Liver (tissue), 8 donors: ENCODE measurements at regions not wholly inside any gene's neighbourhood (a gene's known extent, or its start where the extent isn't known, plus 50 kb on each side); places are given as distances from the start of the nearest gene placed in this dataset.

Experiments used
- DNase-seq: peaks from one replicate; pipeline ENCODE4 v3.0.0-alpha.2; 2017; ENCODE audit warnings: low spot score
- H3K27ac ChIP-seq, 2 donors: one replicate each; pipeline ENCODE4 v1.7.0; 2013; ENCODE audit warnings: inconsistent platforms in 2 of 2, low read length in 2 of 2, control low read depth in 1 of 2, low read depth in 1 of 2, mild to moderate bottlenecking in 1 of 2
- H3K27me3 ChIP-seq, 4 donors: one replicate each; pipeline versions ENCODE4 v1.6.1 to v1.7.0; 2013; ENCODE audit warnings: low read length in 3 of 4, inconsistent platforms in 1 of 4, mild to moderate bottlenecking in 1 of 4, moderate library complexity in 1 of 4; ENCODE audit not compliant: control insufficient read depth in 4 of 4, insufficient read depth in 4 of 4
- H3K36me3 ChIP-seq, 4 donors: one replicate each; pipeline versions ENCODE4 v1.6.1 to v1.7.0; 2013; ENCODE audit warnings: low read length in 3 of 4, mild to moderate bottlenecking in 3 of 4, low read depth in 1 of 4, moderate library complexity in 1 of 4; ENCODE audit not compliant: control insufficient read depth in 4 of 4, insufficient read depth in 3 of 4
- H3K4me1 ChIP-seq, 4 donors: one replicate each; pipeline versions ENCODE4 v1.6.1 to v1.7.0; 2013; ENCODE audit warnings: low read length in 3 of 4, mild to moderate bottlenecking in 3 of 4, moderate library complexity in 1 of 4; ENCODE audit not compliant: control insufficient read depth in 4 of 4, insufficient read depth in 4 of 4
- H3K4me3 ChIP-seq, 3 donors: one replicate each; pipeline versions ENCODE4 v1.6.1 to v1.7.0; 2013; ENCODE audit warnings: low read length in 3 of 3, control low read depth in 1 of 3, low read depth in 1 of 3, mild to moderate bottlenecking in 1 of 3
- H3K9ac ChIP-seq, 2 donors: one replicate each; pipeline ENCODE4 v1.7.0; 2013; ENCODE audit warnings: low read length in 2 of 2, mild to moderate bottlenecking in 2 of 2, moderate library complexity in 2 of 2, control low read depth in 1 of 2, low read depth in 1 of 2
- H3K9me3 ChIP-seq, 4 donors: one replicate each; pipeline versions ENCODE4 v1.6.1 to v1.7.0; 2013; ENCODE audit warnings: low read length in 3 of 4; ENCODE audit not compliant: control insufficient read depth in 4 of 4
- EGR1 ChIP-seq, 2 donors: IDR thresholded peaks; 2 replicates each; pipeline ENCODE4 v1.6.1; 2016 to 2018; ENCODE audit warnings: antibody characterized with exemption in 2 of 2, low read depth in 2 of 2
- FOXA2 ChIP-seq: IDR thresholded peaks from 2 replicates; pipeline ENCODE4 v1.6.1; 2016; ENCODE audit warnings: antibody characterized with exemption
- GABPA ChIP-seq, 2 donors: IDR thresholded peaks in 1 of 2; conservative IDR thresholded peaks in 1 of 2; 2 replicates each; pipeline ENCODE4 v1.6.1; 2016; ENCODE audit warnings: antibody characterized with exemption in 2 of 2, mild to moderate bottlenecking in 1 of 2, moderate library complexity in 1 of 2
- HNF4A ChIP-seq, 2 donors: conservative IDR thresholded peaks; 2 replicates each; pipeline ENCODE4 v1.6.1; 2016; ENCODE audit warnings: antibody characterized with exemption in 2 of 2, mild to moderate bottlenecking in 2 of 2
- HNF4G ChIP-seq: IDR thresholded peaks from 2 replicates; pipeline ENCODE4 v1.6.1; 2016; ENCODE audit warnings: antibody characterized with exemption
- JUND ChIP-seq, 2 donors: IDR thresholded peaks; 2 replicates each; pipeline ENCODE4 v1.6.1; 2016; ENCODE audit warnings: antibody characterized with exemption in 2 of 2
- NR2F2 ChIP-seq: IDR thresholded peaks from 2 replicates; pipeline ENCODE4 v1.6.1; 2016; ENCODE audit warnings: antibody characterized with exemption
- RAD21 ChIP-seq, 2 donors: IDR thresholded peaks; 2 replicates each; pipeline ENCODE4 v1.6.1; 2016; ENCODE audit warnings: antibody characterized with exemption in 2 of 2, mild to moderate bottlenecking in 2 of 2
- RXRA ChIP-seq, 2 donors: IDR thresholded peaks; 2 replicates each; pipeline ENCODE4 v1.6.1; 2017 to 2018; ENCODE audit warnings: antibody characterized with exemption in 2 of 2, mild to moderate bottlenecking in 1 of 2
- SP1 ChIP-seq: IDR thresholded peaks from 2 replicates; pipeline ENCODE4 v1.6.1; 2018; ENCODE audit warnings: antibody characterized with exemption, mild to moderate bottlenecking
- TAF1 ChIP-seq: conservative IDR thresholded peaks from 2 replicates; pipeline ENCODE4 v1.6.1; 2016; ENCODE audit warnings: antibody characterized with exemption, mild to moderate bottlenecking
- WGBS: extraction: QIAGEN DNeasy Blood & Tissue Kit; methylation state at CpG from one replicate; pipeline ENCODE4 v1.1.7; 2013; 5-methylcytosine and 5-hydroxymethylcytosine counted together
- TF ChIP-seq, protein P1 (sequence below): IDR thresholded peaks from 2 replicates; pipeline ENCODE4 v1.6.1; 2016; ENCODE audit warnings: antibody characterized with exemption
- TF ChIP-seq, protein P2 (sequence below): IDR thresholded peaks from 2 replicates; pipeline ENCODE4 v1.6.1; 2016; ENCODE audit warnings: antibody characterized with exemption
- TF ChIP-seq, protein P3 (sequence below): IDR thresholded peaks from 2 replicates; pipeline ENCODE4 v1.6.1; 2016; ENCODE audit warnings: antibody characterized with exemption
- TF ChIP-seq, protein P4 (sequence below): fragments of 150-350 bp; IDR thresholded peaks from 2 replicates; pipeline ENCODE4 v1.5.1; 2017; ENCODE audit warnings: improper control_type of control experiment, low read depth, low read length; ENCODE audit not compliant: missing input control
- donor health status: healthy.
- donor health status: healthy.
- donor health status: healthy.
- donor health status: healthy.
- donor health status: healthy.

DNA sequence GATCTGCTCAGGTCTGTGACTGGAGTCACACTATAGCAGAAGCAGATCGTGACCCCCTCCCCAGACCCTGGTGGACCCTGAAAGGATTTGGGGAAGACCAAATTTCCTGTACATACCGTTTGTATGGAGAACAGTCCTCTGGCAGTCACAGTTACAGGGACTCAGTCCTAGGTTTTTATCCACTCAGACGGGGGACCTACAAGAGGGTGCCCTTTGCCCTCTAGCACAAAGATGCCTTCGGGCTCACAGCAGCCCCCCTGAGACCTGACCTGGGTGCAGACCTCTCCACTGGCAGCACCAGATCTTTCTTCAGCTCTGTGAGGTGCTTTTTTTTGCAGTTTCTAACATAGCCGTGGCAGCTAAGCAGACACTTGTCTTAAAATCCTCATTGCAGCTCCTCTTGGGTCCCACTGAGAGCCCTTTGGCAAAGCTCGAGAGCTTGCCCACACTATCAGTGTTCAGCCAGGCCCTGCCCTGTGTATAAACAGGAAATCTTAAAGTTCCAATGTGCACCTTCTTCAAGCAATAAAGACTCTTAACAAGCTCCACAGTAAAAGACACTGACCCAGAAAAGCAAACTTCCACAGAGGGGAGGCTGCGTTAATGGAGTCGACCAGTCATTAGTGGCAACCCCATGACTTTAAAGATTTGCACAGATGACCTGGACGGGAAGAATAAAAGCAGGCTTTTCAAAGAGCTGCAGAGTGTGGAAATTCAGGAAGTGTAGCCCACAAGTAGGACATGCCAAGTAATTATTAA is 71.8 kb upstream of the LHFPL2 start:
- WGBS: 72% methylated on average over 9 of the region's 9 CpGs
- no peaks in the 10 kb centered on the region for H3K9me3 ChIP-seq
- no peak for TF ChIP-seq RAD21 (IDR thresholded peaks at IDR 0.05)
- no peak overlapping the region for H3K27ac ChIP-seq
- H3K27me3 ChIP-seq: peaks cover 0 to 10% (median 0%) of the 10 kb centered on the region in 4 donors
- no peak for DNase-seq
- no peaks in the 10 kb centered on the region for H3K36me3 ChIP-seq
- no peak overlapping the region for H3K4me3 ChIP-seq
- H3K4me1 ChIP-seq: no peaks in the 10 kb centered on the region
- no peak overlapping the region for H3K9ac ChIP-seq

DNA sequence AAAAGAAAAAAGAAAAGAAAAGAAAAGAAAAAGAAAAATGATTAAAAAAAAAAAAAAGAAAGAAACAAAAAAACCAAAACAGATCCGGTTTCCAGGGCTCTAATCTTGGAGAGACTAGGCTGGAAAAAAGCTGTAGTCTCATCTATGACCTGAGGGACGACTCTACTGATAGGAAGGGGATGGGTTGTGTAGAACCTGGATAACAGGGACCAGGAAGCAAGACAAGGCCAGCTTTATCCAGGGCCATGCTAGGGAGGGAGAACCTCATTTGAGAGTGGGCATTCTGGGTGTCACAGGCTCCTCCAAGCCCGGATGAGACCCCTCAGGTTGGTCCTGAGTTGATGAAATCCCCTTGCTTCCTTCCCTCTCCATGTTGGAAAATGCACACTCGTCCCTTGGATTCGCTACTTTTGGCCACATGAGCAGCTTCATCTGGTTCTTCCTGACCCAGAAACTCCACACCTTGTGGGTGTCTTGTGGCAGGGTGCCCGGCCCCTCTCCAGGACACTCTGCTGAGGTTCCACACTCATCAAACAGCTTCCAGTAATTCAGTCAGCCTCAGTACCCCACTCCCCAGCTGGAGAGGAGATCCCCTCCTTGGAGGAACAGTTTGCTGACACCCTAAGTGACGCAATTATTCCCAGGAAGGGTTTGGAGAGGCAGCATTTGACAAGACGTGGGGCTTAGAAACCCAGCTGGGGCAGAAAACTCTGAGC is 71.1 kb upstream of the LHFPL2 start:
- Histone ChIP-seq H3K36me3 (no peaks in the 10 kb centered on the region), H3K9me3 (no peaks in the 10 kb centered on the region), H3K27ac (no peak overlapping the region), H3K9ac (no peak overlapping the region), H3K27me3 (peaks cover 0 to 10% (median 0%) of the 10 kb centered on the region in 4 donors), H3K4me1 (no peaks in the 10 kb centered on the region), H3K4me3 (no peak overlapping the region)
- 90% methylated on average over 8 of the region's 8 CpGs for WGBS
- TF ChIP-seq EGR1 (IDR thresholded peaks at IDR 0.05; ENCODE audit: low read depth in 2 of 2) (no peak), JUND (IDR thresholded peaks at IDR 0.05) (no peak), GABPA (IDR thresholded peaks at IDR 0.05 in 1 of 2, conservative IDR thresholded peaks at IDR 0.05 in 1 of 2) (no peak), NR2F2 (no peak), RAD21 (IDR thresholded peaks at IDR 0.05) (no peak), RXRA (IDR thresholded peaks at IDR 0.05) (no peak), SP1 (no peak), TAF1 (no peak), HNF4G (no peak), FOXA2 (no peak), HNF4A (conservative IDR thresholded peaks at IDR 0.05) (no peak)
- TF ChIP-seq, protein P1, sequence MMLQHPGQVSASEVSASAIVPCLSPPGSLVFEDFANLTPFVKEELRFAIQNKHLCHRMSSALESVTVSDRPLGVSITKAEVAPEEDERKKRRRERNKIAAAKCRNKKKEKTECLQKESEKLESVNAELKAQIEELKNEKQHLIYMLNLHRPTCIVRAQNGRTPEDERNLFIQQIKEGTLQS: no peak
- TF ChIP-seq, protein P2, sequence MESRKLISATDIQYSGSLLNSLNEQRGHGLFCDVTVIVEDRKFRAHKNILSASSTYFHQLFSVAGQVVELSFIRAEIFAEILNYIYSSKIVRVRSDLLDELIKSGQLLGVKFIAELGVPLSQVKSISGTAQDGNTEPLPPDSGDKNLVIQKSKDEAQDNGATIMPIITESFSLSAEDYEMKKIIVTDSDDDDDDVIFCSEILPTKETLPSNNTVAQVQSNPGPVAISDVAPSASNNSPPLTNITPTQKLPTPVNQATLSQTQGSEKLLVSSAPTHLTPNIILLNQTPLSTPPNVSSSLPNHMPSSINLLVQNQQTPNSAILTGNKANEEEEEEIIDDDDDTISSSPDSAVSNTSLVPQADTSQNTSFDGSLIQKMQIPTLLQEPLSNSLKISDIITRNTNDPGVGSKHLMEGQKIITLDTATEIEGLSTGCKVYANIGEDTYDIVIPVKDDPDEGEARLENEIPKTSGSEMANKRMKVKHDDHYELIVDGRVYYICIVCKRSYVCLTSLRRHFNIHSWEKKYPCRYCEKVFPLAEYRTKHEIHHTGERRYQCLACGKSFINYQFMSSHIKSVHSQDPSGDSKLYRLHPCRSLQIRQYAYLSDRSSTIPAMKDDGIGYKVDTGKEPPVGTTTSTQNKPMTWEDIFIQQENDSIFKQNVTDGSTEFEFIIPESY: no peak
- TF ChIP-seq, protein P3, sequence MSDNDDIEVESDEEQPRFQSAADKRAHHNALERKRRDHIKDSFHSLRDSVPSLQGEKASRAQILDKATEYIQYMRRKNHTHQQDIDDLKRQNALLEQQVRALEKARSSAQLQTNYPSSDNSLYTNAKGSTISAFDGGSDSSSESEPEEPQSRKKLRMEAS: no peak
- TF ChIP-seq, protein P4, sequence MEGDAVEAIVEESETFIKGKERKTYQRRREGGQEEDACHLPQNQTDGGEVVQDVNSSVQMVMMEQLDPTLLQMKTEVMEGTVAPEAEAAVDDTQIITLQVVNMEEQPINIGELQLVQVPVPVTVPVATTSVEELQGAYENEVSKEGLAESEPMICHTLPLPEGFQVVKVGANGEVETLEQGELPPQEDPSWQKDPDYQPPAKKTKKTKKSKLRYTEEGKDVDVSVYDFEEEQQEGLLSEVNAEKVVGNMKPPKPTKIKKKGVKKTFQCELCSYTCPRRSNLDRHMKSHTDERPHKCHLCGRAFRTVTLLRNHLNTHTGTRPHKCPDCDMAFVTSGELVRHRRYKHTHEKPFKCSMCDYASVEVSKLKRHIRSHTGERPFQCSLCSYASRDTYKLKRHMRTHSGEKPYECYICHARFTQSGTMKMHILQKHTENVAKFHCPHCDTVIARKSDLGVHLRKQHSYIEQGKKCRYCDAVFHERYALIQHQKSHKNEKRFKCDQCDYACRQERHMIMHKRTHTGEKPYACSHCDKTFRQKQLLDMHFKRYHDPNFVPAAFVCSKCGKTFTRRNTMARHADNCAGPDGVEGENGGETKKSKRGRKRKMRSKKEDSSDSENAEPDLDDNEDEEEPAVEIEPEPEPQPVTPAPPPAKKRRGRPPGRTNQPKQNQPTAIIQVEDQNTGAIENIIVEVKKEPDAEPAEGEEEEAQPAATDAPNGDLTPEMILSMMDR: no peak
- no peak for DNase-seq
